Activated effector memory CD4-positive, alpha-beta T cell treated with anti-CD3 and anti-CD28 coated beads, Interleukin-2, amount 50 U/mL, for 16 hours (primary cell): ENCODE measurements at regions not wholly inside any gene's neighbourhood (a gene's known extent, or its start where the extent isn't known, plus 50 kb on each side); places are given as distances from the start of the nearest gene placed in this dataset.
"Not testable (repeated sequence)": the region's sequence is repeated elsewhere in the genome, so short reads cannot be mapped to it uniquely, and the experiment has no call there.

Source experiments
- DNase-seq: peaks from one replicate; pipeline ENCODE4 v3.0.0-alpha.2; 2020

GRCh38 chr4:181004056-181004455, 1239.1 kb upstream of the TENM3 start:
- DNase-seq = no peak

GRCh38 chr4:181006499-181007260, 1236.5 kb upstream of the TENM3 start:
- no peak for DNase-seq

GRCh38 chr4:181007751-181008150, 1235.5 kb upstream of the TENM3 start:
- DNase-seq = no peak

- no peak for DNase-seq
These were observed 1235.0 kb upstream of the TENM3 start for GRCh38 chr4:181008164-181008563.

- DNase-seq = no peak
These were observed 1230.0 kb upstream of the TENM3 start for GRCh38 chr4:181013162-181013561.

- DNase-seq = no peak
These were observed 1226.2 kb upstream of the TENM3 start for GRCh38 chr4:181017038-181017437.

- DNase-seq = no peak
These were observed 1224.7 kb upstream of the TENM3 start for GRCh38 chr4:181018472-181018871.

GRCh38 chr4:181018913-181019312, 1224.3 kb upstream of the TENM3 start:
- no peak for DNase-seq

- no peak for DNase-seq
These were observed 1222.7 kb upstream of the TENM3 start for GRCh38 chr4:181020456-181020855.

- DNase-seq = no peak
These were observed 1222.0 kb upstream of the TENM3 start for GRCh38 chr4:181021213-181021612.

- DNase-seq = not testable (repeated sequence)
These were observed 1212.9 kb upstream of the TENM3 start for GRCh38 chr4:181030135-181030921.

GRCh38 chr4:181030961-181031360, 1212.2 kb upstream of the TENM3 start:
- DNase-seq = no peak

- DNase-seq = no peak
These were observed 1199.7 kb upstream of the TENM3 start for GRCh38 chr4:181043486-181043885.

GRCh38 chr4:181046809-181047208, 1196.4 kb upstream of the TENM3 start:
- DNase-seq = no peak

- no peak for DNase-seq
These were observed 1191.3 kb upstream of the TENM3 start for GRCh38 chr4:181051931-181052330.

GRCh38 chr4:181061787-181062186, 1181.4 kb upstream of the TENM3 start:
- no peak for DNase-seq

- no peak for DNase-seq
These were observed 1180.0 kb upstream of the TENM3 start for GRCh38 chr4:181063212-181063611.

GRCh38 chr4:181077341-181077740, 1165.9 kb upstream of the TENM3 start:
- DNase-seq = no peak

GRCh38 chr4:181078196-181078595, 1165.0 kb upstream of the TENM3 start:
- DNase-seq = no peak

- no peak for DNase-seq
These were observed 1159.3 kb upstream of the TENM3 start for GRCh38 chr4:181083757-181084361.

- no peak for DNase-seq
These were observed 1157.6 kb upstream of the TENM3 start for GRCh38 chr4:181085557-181085956.

- DNase-seq = no peak
These were observed 1137.7 kb upstream of the TENM3 start for GRCh38 chr4:181105487-181105886.

GRCh38 chr4:181106398-181106797, 1136.8 kb upstream of the TENM3 start:
- no peak for DNase-seq

GRCh38 chr4:181108237-181108636, 1135.0 kb upstream of the TENM3 start:
- no peak for DNase-seq
